AG04450 (cell line): ENCODE measurements at regions not wholly inside any gene's neighbourhood (a gene's known extent, or its start where the extent isn't known, plus 50 kb on each side); places are given as distances from the start of the nearest gene placed in this dataset.

ENCODE experiments used
- CTCF ChIA-PET: fragments of 300-600, 350-600 bp; formaldehyde crosslinking; extraction: SDS; loops from one replicate; lab custom pipeline; 2022; ENCODE audit warnings: antibody characterized with exemption, inconsistent platforms; lab: Charles Lee
- POLR2A ChIA-PET: fragments of 350-600 bp; formaldehyde crosslinking; extraction: SDS; loops from one replicate; lab custom pipeline; 2021; ENCODE audit warnings: antibody characterized with exemption, inconsistent platforms; lab: Yijun Ruan, JAX
- DNase-seq: peaks from one replicate; pipeline ENCODE4 v3.0.0-alpha.2; 2011; ENCODE audit warnings: low read depth, low spot score
- H3K27ac ChIP-seq: one replicate; pipeline ENCODE4 v1.5.1; 2012; ENCODE audit warnings: low read depth, low read length, control low read depth
- H3K27me3 ChIP-seq: one replicate; pipeline ENCODE4 v1.6.0; 2012; ENCODE audit warnings: low read length; ENCODE audit not compliant: control insufficient read depth, insufficient read depth
- H3K4me3 ChIP-seq: 2 replicates; pipeline ENCODE4 v1.5.1; 2011; ENCODE audit warnings: mild to moderate bottlenecking, low read depth, low read length, control low read depth
- H3K9me3 ChIP-seq: 2 replicates; pipeline ENCODE4 v1.5.1; 2012; ENCODE audit warnings: low read length; ENCODE audit not compliant: control insufficient read depth, insufficient read depth
- TF ChIP-seq, protein P1 (sequence below): IDR thresholded peaks from 2 replicates; pipeline ENCODE4 v1.5.1; 2011; ENCODE audit warnings: low read depth, low read length, control low read depth, inconsistent platforms

DNA sequence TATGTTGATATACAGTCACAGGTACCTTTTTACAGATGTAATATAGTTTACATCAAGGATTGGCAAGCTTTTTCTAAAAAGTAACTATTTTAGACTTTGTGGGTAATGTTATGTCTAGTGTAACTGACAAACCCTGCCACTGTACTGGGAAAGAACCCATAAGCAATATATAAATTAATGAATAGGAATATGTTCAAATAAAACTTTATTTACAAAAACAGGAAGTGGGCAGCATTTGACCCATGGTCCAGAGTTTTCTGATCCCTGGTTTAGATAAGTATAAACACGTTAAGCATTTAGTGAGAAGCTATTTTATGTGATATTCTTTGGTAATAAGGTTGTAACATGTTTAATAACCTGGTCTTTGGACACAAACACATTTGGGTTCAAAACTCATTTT, 915.2 kb upstream of the ROBO1 start:
- Histone ChIP-seq H3K27ac (no peak overlapping the region), H3K4me3 (no peak overlapping the region), H3K27me3 (no peaks in the 10 kb centered on the region), H3K9me3 (peaks cover 10% of the 10 kb centered on the region)
- POLR2A ChIA-PET, result no interaction called here
- no peak for DNase-seq
- CTCF ChIA-PET, result no interaction called here
- TF ChIP-seq, protein P1, sequence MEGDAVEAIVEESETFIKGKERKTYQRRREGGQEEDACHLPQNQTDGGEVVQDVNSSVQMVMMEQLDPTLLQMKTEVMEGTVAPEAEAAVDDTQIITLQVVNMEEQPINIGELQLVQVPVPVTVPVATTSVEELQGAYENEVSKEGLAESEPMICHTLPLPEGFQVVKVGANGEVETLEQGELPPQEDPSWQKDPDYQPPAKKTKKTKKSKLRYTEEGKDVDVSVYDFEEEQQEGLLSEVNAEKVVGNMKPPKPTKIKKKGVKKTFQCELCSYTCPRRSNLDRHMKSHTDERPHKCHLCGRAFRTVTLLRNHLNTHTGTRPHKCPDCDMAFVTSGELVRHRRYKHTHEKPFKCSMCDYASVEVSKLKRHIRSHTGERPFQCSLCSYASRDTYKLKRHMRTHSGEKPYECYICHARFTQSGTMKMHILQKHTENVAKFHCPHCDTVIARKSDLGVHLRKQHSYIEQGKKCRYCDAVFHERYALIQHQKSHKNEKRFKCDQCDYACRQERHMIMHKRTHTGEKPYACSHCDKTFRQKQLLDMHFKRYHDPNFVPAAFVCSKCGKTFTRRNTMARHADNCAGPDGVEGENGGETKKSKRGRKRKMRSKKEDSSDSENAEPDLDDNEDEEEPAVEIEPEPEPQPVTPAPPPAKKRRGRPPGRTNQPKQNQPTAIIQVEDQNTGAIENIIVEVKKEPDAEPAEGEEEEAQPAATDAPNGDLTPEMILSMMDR, result no peak

DNA sequence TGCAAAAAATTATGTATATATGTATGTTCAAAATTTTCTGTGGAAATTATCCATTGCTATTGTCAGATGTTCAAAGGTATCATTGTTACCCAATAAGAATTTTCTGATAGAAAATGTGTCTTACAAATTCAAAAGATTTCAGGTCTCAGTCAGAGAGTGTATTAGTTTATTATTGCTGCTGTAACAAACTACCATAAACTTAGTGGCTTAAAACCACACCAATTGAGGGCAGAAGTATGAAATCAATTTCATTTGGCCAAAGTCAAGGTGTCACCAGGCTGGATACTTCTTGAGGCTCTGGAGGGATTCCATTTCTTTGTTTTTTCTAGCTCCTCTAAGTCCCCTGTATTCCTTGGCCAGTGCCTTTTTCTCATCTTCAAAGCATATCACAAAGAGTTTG, 914.4 kb upstream of the ROBO1 start:
- Histone ChIP-seq H3K27me3 (no peaks in the 10 kb centered on the region), H3K4me3 (no peak overlapping the region), H3K27ac (no peak overlapping the region), H3K9me3 (peaks cover 12% of the 10 kb centered on the region)
- POLR2A ChIA-PET, result no interaction called here
- CTCF ChIA-PET, result no interaction called here
- TF ChIP-seq, protein P1, result no peak
- DNase-seq, result no peak

GRCh38 chr3:80677796-80678195, 910.0 kb upstream of the ROBO1 start:
- TF ChIP-seq, protein P1, result no peak
- H3K27ac ChIP-seq, result no peak overlapping the region
- CTCF ChIA-PET, result no interaction called here
- no peak overlapping the region for H3K4me3 ChIP-seq
- peaks cover 12% of the 10 kb centered on the region for H3K9me3 ChIP-seq
- POLR2A ChIA-PET, result no interaction called here
- DNase-seq, result no peak
- H3K27me3 ChIP-seq, result no peaks in the 10 kb centered on the region

GRCh38 chr3:80676866-80677265, 909.1 kb upstream of the ROBO1 start:
- Histone ChIP-seq H3K4me3 (no peak overlapping the region), H3K27ac (no peak overlapping the region), H3K27me3 (no peaks in the 10 kb centered on the region), H3K9me3 (peaks cover 12% of the 10 kb centered on the region)
- POLR2A ChIA-PET, result no interaction called here
- TF ChIP-seq, protein P1, result no peak
- CTCF ChIA-PET, result no interaction called here
- DNase-seq, result no peak

DNA sequence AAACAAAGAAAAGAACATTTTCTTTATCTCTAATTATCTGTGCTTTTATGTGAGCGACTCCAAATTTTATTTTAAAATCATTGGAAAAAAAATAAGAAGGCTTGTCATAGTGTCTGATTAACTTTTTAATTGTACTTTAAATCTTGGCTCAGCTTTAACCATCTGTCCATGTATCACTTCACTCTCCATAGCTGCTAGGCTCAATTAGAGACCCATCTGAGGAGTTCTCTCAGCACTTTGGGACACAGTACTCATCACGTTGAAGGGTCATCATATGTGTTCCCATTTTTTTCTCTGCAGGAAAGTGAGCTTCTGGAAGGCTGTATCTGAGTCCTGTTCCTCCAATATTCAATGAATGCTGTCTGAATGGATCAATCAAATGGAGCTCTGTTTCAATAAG, 908.5 kb upstream of the ROBO1 start:
- TF ChIP-seq, protein P1, result no peak
- POLR2A ChIA-PET, result no interaction called here
- no peaks in the 10 kb centered on the region for H3K27me3 ChIP-seq
- no peak for DNase-seq
- CTCF ChIA-PET, result no interaction called here
- H3K4me3 ChIP-seq, result no peak overlapping the region
- H3K9me3 ChIP-seq, result peaks cover 12% of the 10 kb centered on the region
- no peak overlapping the region for H3K27ac ChIP-seq
